Muscle of arm (tissue), 1 donor: ENCODE measurements at regions not wholly inside any gene's neighbourhood (a gene's known extent, or its start where the extent isn't known, plus 50 kb on each side); places are given as distances from the start of the nearest gene placed in this dataset.

Experiments used
- DNase-seq: peaks from one replicate; pipeline ENCODE4 v3.0.0-alpha.2; 2013

DNA sequence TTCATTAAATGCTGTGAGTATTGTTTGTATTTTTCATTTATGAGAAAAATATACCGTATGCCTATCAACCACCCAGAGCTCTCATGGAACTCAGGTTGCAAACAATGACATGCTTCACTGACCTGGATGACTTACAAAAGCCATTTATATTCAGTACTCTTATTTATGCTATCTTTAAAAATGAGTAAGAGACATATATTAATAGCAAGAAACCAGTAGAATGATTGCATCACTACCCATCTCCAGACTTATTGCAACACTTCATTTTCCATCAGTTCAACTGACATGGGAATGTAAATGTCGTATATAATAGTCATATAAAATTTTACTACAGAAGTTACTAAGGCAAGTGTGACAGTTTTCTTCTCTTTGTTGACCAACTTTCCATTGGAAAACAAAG lies 69.1 kb downstream of the OTP start:
- DNase-seq: no peak

DNA sequence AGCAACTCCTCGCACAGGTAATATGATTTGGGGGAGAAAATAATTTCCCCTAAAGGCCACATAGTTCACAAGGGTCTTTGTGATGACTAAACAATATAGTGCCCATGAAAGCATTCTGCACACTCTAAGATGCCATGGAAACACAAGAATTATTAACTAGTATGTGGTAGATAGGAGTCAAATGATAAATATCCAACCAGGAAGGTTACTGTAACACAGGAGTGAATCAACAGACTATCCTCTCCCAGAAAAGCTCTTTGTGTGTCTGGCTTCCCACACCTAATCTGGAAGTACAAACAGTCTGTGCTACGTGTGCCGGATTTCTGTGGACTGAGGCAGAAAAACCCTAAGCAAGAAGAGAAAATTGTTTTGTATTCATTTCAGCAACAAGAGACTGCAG lies 70.0 kb downstream of the OTP start:
- DNase-seq: no peak

GRCh38 chr5:77568082-77568481 lies 70.4 kb downstream of the OTP start:
- no peak for DNase-seq

DNA sequence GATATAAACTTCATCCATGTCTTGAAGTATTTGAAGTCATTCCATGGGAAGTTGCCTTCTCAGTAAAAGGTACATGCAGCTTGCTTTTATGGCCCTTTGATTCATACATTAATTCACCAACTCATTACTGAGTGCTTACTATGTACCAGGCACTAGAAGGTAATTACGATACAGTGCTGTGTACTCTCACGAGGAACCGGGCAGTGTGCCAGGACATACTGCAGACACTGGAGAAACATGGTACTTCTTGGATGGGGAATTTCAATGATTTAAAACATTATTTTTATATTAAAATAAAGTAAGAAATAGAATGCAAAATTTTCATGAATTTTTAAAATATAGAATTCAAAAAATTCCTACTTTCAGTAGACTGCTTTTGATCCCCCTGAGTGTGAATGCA lies 71.4 kb upstream of the WDR41 start:
- no peak for DNase-seq

GRCh38 chr5:77561965-77562364 lies 69.8 kb upstream of the WDR41 start:
- no peak for DNase-seq

GRCh38 chr5:77560677-77561263 lies 68.7 kb upstream of the WDR41 start:
- DNase-seq: peak; percentile 49

DNA sequence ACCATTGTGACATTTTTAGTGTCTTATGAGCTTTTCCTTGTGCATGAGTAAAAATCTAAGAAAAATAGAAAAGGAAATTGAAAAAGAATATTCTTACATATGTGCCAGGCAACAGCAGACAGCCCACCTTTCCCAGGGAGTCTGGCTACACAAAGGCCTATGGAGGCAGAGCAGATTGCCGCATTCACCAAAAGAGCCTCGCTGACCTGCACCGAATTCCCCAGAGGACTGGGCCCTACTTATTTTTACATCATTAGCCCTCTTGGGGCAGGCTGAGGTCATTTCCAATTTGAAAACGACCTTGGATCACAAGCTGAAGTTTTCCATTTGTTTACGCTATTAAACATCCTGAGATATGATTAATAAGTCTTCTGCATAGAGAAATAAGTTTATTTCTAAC lies 66.2 kb upstream of the WDR41 start:
- DNase-seq: no peak

- no peak for DNase-seq
These were observed 58.3 kb upstream of the WDR41 start for GRCh38 chr5:77550406-77550805.

GRCh38 chr5:77545285-77545684 lies 53.2 kb upstream of the WDR41 start:
- no peak for DNase-seq
